NB4 (cell line): ENCODE measurements at regions not wholly inside any gene's neighbourhood (a gene's known extent, or its start where the extent isn't known, plus 50 kb on each side); places are given as distances from the start of the nearest gene placed in this dataset.

Experiments
- DNase-seq: peaks from one replicate; pipeline ENCODE4 v3.0.0; 2010; ENCODE audit warnings: low read depth
- H3K4me3 ChIP-seq: one replicate; pipeline ENCODE4 v1.5.1; 2011; ENCODE audit warnings: mild to moderate bottlenecking, low read depth, low read length, moderate library complexity
- CTCF ChIP-seq: IDR thresholded peaks from one replicate; pipeline ENCODE4 v1.5.1; 2012; ENCODE audit warnings: low read depth, low read length
- MYC ChIP-seq: IDR thresholded peaks from 2 replicates; pipeline ENCODE4 v1.6.1; 2011; ENCODE audit warnings: low read depth, low read length
- POLR2A ChIP-seq: IDR thresholded peaks from 2 replicates; pipeline ENCODE4 v1.6.1; 2011; ENCODE audit warnings: mild to moderate bottlenecking; ENCODE audit not compliant: insufficient read length; ENCODE audit errors: extremely low read depth
- TF ChIP-seq, protein P1 (sequence below): IDR thresholded peaks from 2 replicates; pipeline ENCODE4 v1.6.1; 2011; ENCODE audit warnings: low read depth, low read length

- no peak for DNase-seq
- no peak overlapping the region for H3K4me3 ChIP-seq
- TF ChIP-seq POLR2A (no peak), CTCF (no peak), MYC (no peak)
- TF ChIP-seq, protein P1, sequence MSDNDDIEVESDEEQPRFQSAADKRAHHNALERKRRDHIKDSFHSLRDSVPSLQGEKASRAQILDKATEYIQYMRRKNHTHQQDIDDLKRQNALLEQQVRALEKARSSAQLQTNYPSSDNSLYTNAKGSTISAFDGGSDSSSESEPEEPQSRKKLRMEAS = no peak
Observed at GRCh38 chr11:90916706-90917105, 693.9 kb upstream of the CHORDC1 start.

- H3K4me3 ChIP-seq = no peak overlapping the region
- no peak for DNase-seq
- TF ChIP-seq, protein P1 = no peak
- TF ChIP-seq MYC (no peak), CTCF (no peak), POLR2A (no peak)
Observed at GRCh38 chr11:90913131-90913668, 690.4 kb upstream of the CHORDC1 start.

DNA sequence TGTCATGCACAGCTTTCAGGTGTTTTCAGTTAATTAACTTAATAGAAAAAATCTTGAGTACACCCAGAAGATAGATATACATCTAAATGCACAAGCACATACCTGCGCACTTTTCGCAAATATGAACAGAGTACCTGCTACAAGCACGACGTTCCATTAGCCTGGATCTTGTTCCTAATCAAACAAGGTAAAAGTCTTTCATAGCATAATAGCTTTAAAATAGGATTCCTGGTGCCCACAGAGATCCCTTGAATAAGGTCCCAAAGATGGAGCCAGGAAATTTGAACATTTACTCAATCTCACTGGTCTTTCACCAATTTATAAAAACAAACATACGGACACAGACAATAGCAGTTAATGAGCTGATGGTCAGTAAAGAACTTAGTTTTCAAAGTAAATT lies 689.8 kb upstream of the CHORDC1 start:
- TF ChIP-seq CTCF (no peak), MYC (no peak), POLR2A (no peak)
- TF ChIP-seq, protein P1 = no peak
- no peak for DNase-seq
- no peak overlapping the region for H3K4me3 ChIP-seq

DNA sequence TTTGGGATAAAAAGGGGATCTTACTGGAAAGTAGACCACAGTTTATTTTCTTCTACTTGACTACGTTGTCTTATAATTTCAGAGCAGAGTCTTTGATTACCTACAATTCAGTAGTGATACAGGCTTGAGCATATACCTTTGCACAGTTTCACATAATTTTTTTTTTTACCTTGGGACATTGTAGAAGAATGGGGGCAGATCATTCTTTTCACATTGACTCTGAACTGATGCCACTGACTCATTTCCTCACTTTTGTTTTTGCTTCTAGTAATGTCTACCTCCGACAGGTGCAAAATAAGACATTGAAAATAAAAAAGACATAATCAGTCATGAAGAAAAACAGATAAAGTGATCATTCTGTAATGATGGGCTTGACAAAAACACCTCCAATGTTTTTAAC lies 688.3 kb upstream of the CHORDC1 start:
- TF ChIP-seq MYC = no peak
- TF ChIP-seq, protein P1 = no peak
- no peak for TF ChIP-seq POLR2A
- no peak for TF ChIP-seq CTCF
- no peak overlapping the region for H3K4me3 ChIP-seq
- DNase-seq = no peak

DNA sequence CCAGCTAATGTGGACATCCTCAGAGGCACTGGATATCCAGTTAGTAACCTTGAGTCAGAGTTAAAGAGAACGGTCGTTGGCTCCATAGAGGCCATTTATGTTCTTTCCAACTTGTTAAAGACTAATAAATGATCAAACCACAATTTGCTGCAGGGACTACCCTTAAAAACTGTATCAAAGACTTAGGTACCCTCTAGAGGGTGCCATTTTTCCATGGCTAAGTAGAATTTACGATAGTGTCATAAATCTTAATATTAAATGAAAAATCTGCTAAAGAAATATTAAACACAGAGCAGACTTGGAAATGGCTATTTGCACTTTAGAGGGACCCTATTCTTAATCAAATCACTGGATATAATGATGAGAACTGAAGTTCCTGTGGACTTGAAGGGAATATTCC lies 685.2 kb upstream of the CHORDC1 start:
- no peak for TF ChIP-seq CTCF
- TF ChIP-seq POLR2A = no peak
- TF ChIP-seq MYC = no peak
- TF ChIP-seq, protein P1 = no peak
- no peak overlapping the region for H3K4me3 ChIP-seq
- no peak for DNase-seq

DNA sequence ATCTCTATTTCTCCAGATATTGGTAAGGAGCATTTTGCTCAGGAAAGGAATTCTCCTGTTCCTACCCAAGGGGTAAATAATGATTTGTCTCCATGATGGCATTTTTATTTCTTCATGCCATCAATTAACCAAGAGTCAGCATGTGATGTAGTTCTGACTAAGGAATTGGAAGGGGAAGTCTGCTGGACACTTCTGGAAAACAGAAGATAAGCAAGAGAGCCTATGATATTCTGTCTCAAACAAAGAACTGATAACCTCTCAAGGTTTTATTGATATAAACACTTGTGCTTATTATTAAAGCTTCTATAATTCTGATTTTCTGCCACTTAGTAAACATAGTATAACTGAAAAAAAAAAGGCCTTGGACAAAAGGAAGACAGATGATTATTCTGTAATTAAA lies 673.0 kb upstream of the CHORDC1 start:
- no peak for DNase-seq
- TF ChIP-seq CTCF = no peak
- no peak for TF ChIP-seq POLR2A
- no peak for TF ChIP-seq MYC
- TF ChIP-seq, protein P1 = no peak
- H3K4me3 ChIP-seq = no peak overlapping the region
